GM12878 (cell line): ENCODE measurements at regions not wholly inside any gene's neighbourhood (a gene's known extent, or its start where the extent isn't known, plus 50 kb on each side); places are given as distances from the start of the nearest gene placed in this dataset.

Experiments
- ATAC-seq: fragments of 200-7000 bp; cut with Tn5 transposase; 3 replicates; pipeline ENCODE4 v1.9.1; 2020; ENCODE audit warnings: mild to moderate bottlenecking, moderate library complexity
- BruUV-seq: library from RNA; stranded (reverse); fragments of 400-500 nt; replicated peaks from 2 replicates; lab custom pipeline; 2021; lab: Mats Ljungman, UMichigan
- CTCF ChIA-PET: fragments of 300-600 bp; sonication (Branson Sonifier 250); formaldehyde crosslinking; extraction: SDS; loops from one replicate; lab custom pipeline; 2021; ENCODE audit warnings: inconsistent platforms; lab: Yijun Ruan, JAX
- POLR2A ChIA-PET: fragments of 350-600 bp; formaldehyde crosslinking; extraction: SDS; loops from one replicate; lab custom pipeline; 2021; ENCODE audit warnings: inconsistent platforms; lab: Charles Lee
- RAD21 ChIA-PET: fragments of 300-600 bp; sonication (Branson Sonifier 250); formaldehyde crosslinking; loops from one replicate; lab custom pipeline; 2023; ENCODE audit warnings: antibody characterized with exemption; ENCODE audit not compliant: unreplicated experiment; lab: Charles Lee
- SMC1A ChIA-PET: fragments of 300-600 bp; sonication (Branson Sonifier 250); formaldehyde crosslinking; loops from one replicate; lab custom pipeline; 2023; ENCODE audit not compliant: unreplicated experiment, uncharacterized antibody; lab: Charles Lee
- DNase-seq: peaks from one replicate; pipeline ENCODE4 v3.0.0-alpha.2; 2011; ENCODE audit warnings: low read depth, low spot score
- FAIRE-seq: peaks from 3 replicates; lab custom pipeline; 2011; peaks lifted over from hg19 to GRCh38; lab: Jason Lieb, UNC
- H2AFZ ChIP-seq: 2 replicates; pipeline ENCODE4 v1.6.0; 2011; ENCODE audit warnings: low read depth, low read length, control low read depth; ENCODE audit not compliant: control insufficient read depth
- H3K27ac ChIP-seq: 2 replicates; pipeline ENCODE4 v1.5.1; 2011; ENCODE audit warnings: control low read depth; ENCODE audit not compliant: control insufficient read depth, insufficient read depth
- H3K27me3 ChIP-seq, 2 experiments: replicated peaks in 1 of 2; 2 replicates each; pipeline versions ENCODE4 v1.6.0 to v1.6.1; 2011; ENCODE audit warnings: low read length in 1 of 2; ENCODE audit not compliant: control insufficient read depth in 2 of 2, insufficient read depth in 2 of 2
- H3K36me3 ChIP-seq, 2 experiments: 2 replicates each; pipeline ENCODE4 v1.5.1; 2011; ENCODE audit warnings: low read length in 1 of 2; ENCODE audit not compliant: control insufficient read depth in 2 of 2, insufficient read depth in 2 of 2
- H3K4me1 ChIP-seq: 2 replicates; pipeline ENCODE4 v1.6.1; 2011; ENCODE audit warnings: mild to moderate bottlenecking, low read length, moderate library complexity, mixed read lengths; ENCODE audit not compliant: control insufficient read depth, insufficient read depth
- H3K4me2 ChIP-seq: 2 replicates; pipeline ENCODE4 v1.6.0; 2011; ENCODE audit warnings: control low read depth; ENCODE audit not compliant: control insufficient read depth, insufficient read depth
- H3K4me3 ChIP-seq: fragments of 200-600 bp; sonication (generic); 2 replicates; pipeline ENCODE4 v1.5.1; 2016
- H3K79me2 ChIP-seq: 2 replicates; pipeline ENCODE4 v1.6.0; 2011; ENCODE audit warnings: low read length; ENCODE audit not compliant: control insufficient read depth, insufficient read depth
- H3K9ac ChIP-seq: 2 replicates; pipeline ENCODE4 v1.8.0; 2011; ENCODE audit warnings: low read length, control low read depth, mixed read lengths; ENCODE audit not compliant: control insufficient read depth, insufficient read depth
- H3K9me3 ChIP-seq: replicated peaks from 3 replicates; pipeline ENCODE4 v1.5.1; 2011; ENCODE audit warnings: mild to moderate bottlenecking, low read length; ENCODE audit not compliant: control insufficient read depth, insufficient read depth
- H4K20me1 ChIP-seq: 2 replicates; pipeline ENCODE4 v1.6.0; 2011; ENCODE audit not compliant: control insufficient read depth, insufficient read depth
- BCL3 ChIP-seq: IDR thresholded peaks from 2 replicates; pipeline ENCODE4 v1.6.1; 2011; ENCODE audit warnings: borderline replicate concordance, low read depth, mild to moderate bottlenecking, moderate library complexity, low read length; ENCODE audit not compliant: insufficient read depth, poor library complexity, severe bottlenecking
- CREM ChIP-seq: IDR thresholded peaks from 2 replicates; pipeline ENCODE4 v1.6.1; 2014; ENCODE audit warnings: antibody characterized with exemption, low read depth
- E2F8 ChIP-seq: fragments of 450-650 bp; IDR thresholded peaks from 2 replicates; pipeline ENCODE4 v1.6.1; 2018; ENCODE audit warnings: mild to moderate bottlenecking, low read depth, moderate library complexity; ENCODE audit not compliant: partially characterized antibody
- LARP7 ChIP-seq: fragments of 450-650 bp; IDR thresholded peaks from 2 replicates; pipeline ENCODE4 v1.6.1; 2017; ENCODE audit warnings: mild to moderate bottlenecking
- ZBED1 ChIP-seq: IDR thresholded peaks from 2 replicates; pipeline ENCODE4 v1.6.1; 2016; ENCODE audit warnings: borderline replicate concordance
- WGBS: methylation state at CpG from one replicate; pipeline ENCODE4 v1.1.6; 2016; ENCODE audit warnings: low lambda C conversion rate; ENCODE audit not compliant: insufficient replicate concordance, insufficient coverage; ENCODE audit errors: missing lambda C conversion rate; 5-methylcytosine and 5-hydroxymethylcytosine counted together
- in situ Hi-C: fragments of 300-500 bp; cut with MboI; formaldehyde crosslinking; loops from 9 replicates; pipeline ENCODE4 v1.14.3; 2018; ENCODE audit warnings: mixed read lengths
- intact Hi-C: fragments of 100-400 bp; cut with micrococcal nuclease; formaldehyde crosslinking; loops from one replicate; pipeline ENCODE4 v1.14.2; 2022; ENCODE audit not compliant: unreplicated experiment

- TF ChIP-seq BCL3 (no peak), E2F8 (no peak), LARP7 (no peak), ZBED1 (no peak)
Observed at GRCh38 chr5:27818888-27819287, 780.5 kb upstream of the CDH9 start (continued).

- in situ Hi-C loops: no loop called here
- ATAC-seq: no peak
- Histone ChIP-seq H3K4me3 (no peak overlapping the region), H3K36me3 (no peaks in the 10 kb centered on the region), H3K27me3 (no peaks in the 10 kb centered on the region), H3K79me2 (no peaks in the 10 kb centered on the region), H2AFZ (no peak overlapping the region), H3K4me2 (no peak overlapping the region), H3K9ac (no peak overlapping the region), H3K9me3 (no peaks in the 10 kb centered on the region), H3K27ac (no peak overlapping the region)
- ChIA-PET SMC1A (no interaction called here), RAD21 (no interaction called here), POLR2A (no interaction called here)
- DNase-seq: no peak
- intact Hi-C loops: no loop called here
- FAIRE-seq: no peak
- no TSS peak for BruUV-seq
- no peak for TF ChIP-seq CREM
- TF ChIP-seq, all 136 proteins: peak for 0
- 0% methylated on average over 1 of the region's 1 CpG for WGBS
- CTCF ChIA-PET: no interaction called here
- no peaks in the 10 kb centered on the region for H3K4me1 ChIP-seq
- H4K20me1 ChIP-seq: no peaks in the 10 kb centered on the region
Observed at GRCh38 chr5:27814983-27815382, 776.6 kb upstream of the CDH9 start.
